Panc1 (cell line): ENCODE measurements at regions not wholly inside any gene's neighbourhood (a gene's known extent, or its start where the extent isn't known, plus 50 kb on each side); places are given as distances from the start of the nearest gene placed in this dataset.

ENCODE experiments used
- ATAC-seq: fragments of 200-7000 bp; cut with Tn5 transposase; 2 replicates; pipeline ENCODE4 v1.9.1; 2020; ENCODE audit warnings: mild to moderate bottlenecking, moderate library complexity
- BruUV-seq: library from RNA; stranded (reverse); fragments of 400-500 nt; replicated peaks from 2 replicates; lab custom pipeline; 2021; lab: Mats Ljungman, UMichigan
- CTCF ChIA-PET: fragments of 300-600 bp; sonication (Branson Sonifier 250); formaldehyde crosslinking; loops from one replicate; lab custom pipeline; 2022; ENCODE audit warnings: antibody characterized with exemption; lab: Charles Lee
- POLR2A ChIA-PET: fragments of 300-600 bp; sonication (Branson Sonifier 250); formaldehyde crosslinking; loops from one replicate; lab custom pipeline; 2022; ENCODE audit warnings: antibody characterized with exemption; lab: Charles Lee
- DNase-seq: peaks from one replicate; pipeline ENCODE4 v3.0.0-alpha.2; 2010; ENCODE audit warnings: low read depth, low spot score
- H3K27ac ChIP-seq: 2 replicates; pipeline ENCODE4 v1.5.1; 2011; ENCODE audit warnings: mild to moderate bottlenecking, low read length, inconsistent platforms
- H3K27me3 ChIP-seq: fragments of 200-500 bp; sonication (Bioruptor generic); 2 replicates; pipeline ENCODE4 v1.6.0; 2014; ENCODE audit warnings: low read length, inconsistent platforms; ENCODE audit not compliant: control insufficient read depth, insufficient read depth
- H3K36me3 ChIP-seq: fragments of 200-500 bp; sonication (Bioruptor generic); 2 replicates; pipeline ENCODE4 v1.5.1; 2014; ENCODE audit warnings: inconsistent platforms, mild to moderate bottlenecking, low read length, moderate library complexity; ENCODE audit not compliant: control insufficient read depth, insufficient read depth
- H3K4me1 ChIP-seq: 2 replicates; pipeline ENCODE4 v1.5.1; 2011; ENCODE audit warnings: inconsistent platforms, mild to moderate bottlenecking, low read length, moderate library complexity; ENCODE audit not compliant: control insufficient read depth, insufficient read depth
- H3K4me3 ChIP-seq, 2 experiments: 2 replicates each; pipeline ENCODE4 v1.5.1; 2011 to 2012; ENCODE audit warnings: low read depth in 2 of 2, low read length in 2 of 2, mild to moderate bottlenecking in 2 of 2, inconsistent platforms in 1 of 2, moderate library complexity in 1 of 2
- H3K9me3 ChIP-seq: fragments of 200-500 bp; sonication (Bioruptor generic); 2 replicates; pipeline ENCODE4 v1.5.1; 2014; ENCODE audit warnings: low read depth, mild to moderate bottlenecking, inconsistent platforms, low read length, moderate library complexity; ENCODE audit not compliant: control insufficient read depth, insufficient read depth
- CTCF ChIP-seq: fragments of 450-650 bp; IDR thresholded peaks from 2 replicates; pipeline ENCODE4 v1.5.1; 2017; ENCODE audit warnings: mild to moderate bottlenecking
- POLR2AphosphoS5 ChIP-seq: IDR thresholded peaks from 2 replicates; pipeline ENCODE4 v1.6.1; 2012; ENCODE audit warnings: mild to moderate bottlenecking, low read depth, low read length, moderate library complexity
- SIN3A ChIP-seq: IDR thresholded peaks from 2 replicates; pipeline ENCODE4 v1.6.1; 2012; ENCODE audit warnings: low read depth, mild to moderate bottlenecking, low read length, moderate library complexity, borderline replicate concordance; ENCODE audit not compliant: insufficient read depth
- TCF7L2 ChIP-seq: IDR thresholded peaks from 2 replicates; pipeline ENCODE4 v1.6.1; 2011; ENCODE audit warnings: mild to moderate bottlenecking, low read depth, low read length, inconsistent platforms
- in situ Hi-C: cut with HindIII; loops from 2 replicates; pipeline ENCODE4 v1.10.0; 2016; ENCODE audit warnings: low sequenced_read_pairs, low pct_unique_long_range_greater_than_20kb
- intact Hi-C: fragments of 100-400 bp; cut with micrococcal nuclease; formaldehyde crosslinking; loops from one replicate; pipeline ENCODE4 v1.10.0; 2022; ENCODE audit not compliant: unreplicated experiment
- TF ChIP-seq, protein P1 (sequence below), 2 experiments: IDR thresholded peaks; 2 replicates each; pipeline ENCODE4 v1.6.1; 2011 to 2012; ENCODE audit warnings: low read depth in 2 of 2, control low read depth in 1 of 2, low read length in 1 of 2, mild to moderate bottlenecking in 1 of 2, moderate library complexity in 1 of 2; ENCODE audit not compliant: insufficient read depth in 1 of 2

DNA sequence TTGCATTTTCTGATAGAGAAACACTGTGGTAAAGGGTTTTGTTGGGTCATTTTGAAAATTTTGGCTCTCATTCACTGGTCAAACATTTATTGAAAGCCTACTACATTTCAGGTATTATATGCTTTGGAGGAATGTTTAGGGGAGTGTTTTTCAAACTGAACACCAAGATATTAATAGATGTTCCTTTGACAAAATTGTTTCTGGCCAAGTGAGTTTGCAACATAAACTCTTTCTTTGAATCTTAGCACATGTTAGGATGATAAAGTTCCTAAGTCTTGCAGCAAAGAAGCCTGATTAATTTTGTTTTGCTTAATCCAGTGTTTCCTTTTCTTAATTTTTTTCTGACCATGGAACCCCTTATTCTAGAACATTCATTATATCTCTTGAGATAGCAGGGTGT, 232.5 kb upstream of the PHYHIPL start:
- ChIA-PET CTCF (no interaction called here), POLR2A (no interaction called here)
- in situ Hi-C loops (no loop called here), intact Hi-C loops (no loop called here)
- Histone ChIP-seq H3K4me3 (no peak overlapping the region), H3K36me3 (no peaks in the 10 kb centered on the region), H3K27ac (no peak overlapping the region), H3K4me1 (no peaks in the 10 kb centered on the region), H3K27me3 (no peaks in the 10 kb centered on the region), H3K9me3 (no peaks in the 10 kb centered on the region)
- no peak for DNase-seq
- no peak for ATAC-seq
- BruUV-seq, result no TSS peak
- TF ChIP-seq CTCF, result no peak
- no peak for TF ChIP-seq POLR2AphosphoS5
- TF ChIP-seq SIN3A, result no peak
- TF ChIP-seq TCF7L2, result no peak

DNA sequence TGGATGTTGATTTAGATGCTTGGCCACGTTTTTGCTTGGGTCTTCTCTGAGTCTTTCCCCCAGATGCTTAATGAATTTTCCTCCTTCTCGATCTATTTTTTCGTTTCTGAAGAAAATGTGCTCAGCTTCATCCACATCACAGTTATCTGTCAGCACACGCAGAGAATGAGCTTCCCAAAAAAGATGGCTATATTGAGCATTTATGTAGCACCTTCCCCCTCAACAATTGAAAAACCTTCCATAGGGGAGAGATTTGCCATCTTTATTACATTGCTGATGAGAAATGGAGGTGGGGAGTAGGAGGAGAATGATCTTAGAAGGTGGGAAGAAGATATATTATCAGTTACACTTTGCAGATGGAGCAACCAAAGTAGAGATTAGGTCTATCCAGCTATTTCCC, 228.1 kb upstream of the PHYHIPL start:
- Histone ChIP-seq H3K4me1 (no peaks in the 10 kb centered on the region), H3K9me3 (no peaks in the 10 kb centered on the region), H3K36me3 (no peaks in the 10 kb centered on the region), H3K27me3 (no peaks in the 10 kb centered on the region), H3K4me3 (no peak overlapping the region), H3K27ac (no peak overlapping the region)
- TF ChIP-seq TCF7L2 (no peak), CTCF (no peak), POLR2AphosphoS5 (no peak), SIN3A (no peak)
- TF ChIP-seq, protein P1, sequence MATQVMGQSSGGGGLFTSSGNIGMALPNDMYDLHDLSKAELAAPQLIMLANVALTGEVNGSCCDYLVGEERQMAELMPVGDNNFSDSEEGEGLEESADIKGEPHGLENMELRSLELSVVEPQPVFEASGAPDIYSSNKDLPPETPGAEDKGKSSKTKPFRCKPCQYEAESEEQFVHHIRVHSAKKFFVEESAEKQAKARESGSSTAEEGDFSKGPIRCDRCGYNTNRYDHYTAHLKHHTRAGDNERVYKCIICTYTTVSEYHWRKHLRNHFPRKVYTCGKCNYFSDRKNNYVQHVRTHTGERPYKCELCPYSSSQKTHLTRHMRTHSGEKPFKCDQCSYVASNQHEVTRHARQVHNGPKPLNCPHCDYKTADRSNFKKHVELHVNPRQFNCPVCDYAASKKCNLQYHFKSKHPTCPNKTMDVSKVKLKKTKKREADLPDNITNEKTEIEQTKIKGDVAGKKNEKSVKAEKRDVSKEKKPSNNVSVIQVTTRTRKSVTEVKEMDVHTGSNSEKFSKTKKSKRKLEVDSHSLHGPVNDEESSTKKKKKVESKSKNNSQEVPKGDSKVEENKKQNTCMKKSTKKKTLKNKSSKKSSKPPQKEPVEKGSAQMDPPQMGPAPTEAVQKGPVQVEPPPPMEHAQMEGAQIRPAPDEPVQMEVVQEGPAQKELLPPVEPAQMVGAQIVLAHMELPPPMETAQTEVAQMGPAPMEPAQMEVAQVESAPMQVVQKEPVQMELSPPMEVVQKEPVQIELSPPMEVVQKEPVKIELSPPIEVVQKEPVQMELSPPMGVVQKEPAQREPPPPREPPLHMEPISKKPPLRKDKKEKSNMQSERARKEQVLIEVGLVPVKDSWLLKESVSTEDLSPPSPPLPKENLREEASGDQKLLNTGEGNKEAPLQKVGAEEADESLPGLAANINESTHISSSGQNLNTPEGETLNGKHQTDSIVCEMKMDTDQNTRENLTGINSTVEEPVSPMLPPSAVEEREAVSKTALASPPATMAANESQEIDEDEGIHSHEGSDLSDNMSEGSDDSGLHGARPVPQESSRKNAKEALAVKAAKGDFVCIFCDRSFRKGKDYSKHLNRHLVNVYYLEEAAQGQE (IDR thresholded peaks at IDR 0.05; ENCODE audit: insufficient read depth in 1 of 2, low read depth in 2 of 2, low read length in 1 of 2), result no peak
- ATAC-seq, result no peak
- intact Hi-C loops, result no loop called here
- in situ Hi-C loops, result no loop called here
- ChIA-PET POLR2A (no interaction called here), CTCF (no interaction called here)
- no peak for DNase-seq
- BruUV-seq, result no TSS peak
